ENCODE measurements at regions not wholly inside any gene's neighbourhood (a gene's known extent, or its start where the extent isn't known, plus 50 kb on each side); places are given as distances from the start of the nearest gene placed in this dataset.

DNA sequence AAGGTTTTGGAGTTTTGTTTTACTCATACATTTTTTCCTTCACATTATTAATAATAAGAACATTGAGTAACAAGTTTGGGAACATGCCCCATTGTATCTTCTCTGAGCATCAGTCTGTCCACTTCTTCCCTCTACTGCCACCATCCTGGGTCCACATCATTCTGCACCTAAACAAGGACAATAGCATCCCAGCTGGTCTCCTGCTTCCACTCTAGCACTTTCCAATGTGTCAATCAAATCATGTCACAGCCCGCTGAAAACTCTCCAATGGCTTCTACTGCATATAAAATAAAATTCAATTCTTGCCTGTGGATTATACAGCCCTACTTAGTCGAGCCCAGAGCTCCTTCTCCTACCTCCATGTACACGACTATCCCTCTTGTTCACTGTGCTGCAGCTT lies 66.8 kb upstream of the RBPJ start:
- Histone ChIP-seq H3K23me2 (ENCODE audit: low read depth, low read length) (no peaks in the 10 kb centered on the region), H3K4ac (replicated peaks; ENCODE audit: insufficient read length, low read depth, low read length) (no peak overlapping the region), H2AK5ac (ENCODE audit: low read depth, low read length) (no peak overlapping the region), H4K91ac (replicated peaks; ENCODE audit: insufficient read length, low read length) (no peak overlapping the region), H4K8ac (ENCODE audit: extremely low read depth, insufficient read depth, low read length) (no peak overlapping the region), H2BK120ac (replicated peaks; ENCODE audit: low read depth, low read length) (no peak overlapping the region), H3K4me3 (ENCODE audit: extremely low read depth in 1 of 4, insufficient read depth in 2 of 4, low read depth in 3 of 4, low read length in 4 of 4) (no peak overlapping the region), H3K56ac (replicated peaks; ENCODE audit: insufficient read length, low read depth, low read length) (no peak overlapping the region), H3K23ac (ENCODE audit: insufficient read length) (no peak overlapping the region), H2AFZ (ENCODE audit: low read length) (no peak overlapping the region), H3K79me2 (ENCODE audit: control insufficient read depth in 1 of 2, insufficient read depth in 2 of 2, low read length in 2 of 2) (no peaks in the 10 kb centered on the region), H3K14ac (ENCODE audit: insufficient read length) (no peak overlapping the region), H3K27me3 (replicated peaks in 1 of 4; ENCODE audit: control insufficient read depth in 3 of 4, extremely low read depth in 1 of 4, insufficient read depth in 3 of 4, low read length in 3 of 4) (no peaks in the 10 kb centered on the region), H3K9ac (replicated peaks in 1 of 4; ENCODE audit: extremely low read depth in 1 of 4, low read depth in 3 of 4, low read length in 3 of 4) (no peak overlapping the region), H3K9me3 (ENCODE audit: insufficient read depth in 2 of 2, low read depth in 1 of 2, low read length in 1 of 2) (no peaks in the 10 kb centered on the region), H4K5ac (ENCODE audit: insufficient read length, low read depth, low read length) (no peak overlapping the region), H2BK5ac (ENCODE audit: low read depth, low read length) (no peak overlapping the region), H2BK12ac (ENCODE audit: low read depth, low read length) (no peak overlapping the region), H3K27ac (ENCODE audit: low read depth, low read length) (no peak overlapping the region), H3K79me1 (ENCODE audit: low read depth, low read length) (no peaks in the 10 kb centered on the region), H2BK20ac (ENCODE audit: low read length) (no peak overlapping the region), H3K4me1 (replicated peaks in 1 of 4; ENCODE audit: control insufficient read depth in 3 of 4, insufficient read depth in 4 of 4, low read length in 3 of 4) (no peaks in the 10 kb centered on the region), H3K18ac (ENCODE audit: extremely low read depth, low read length) (no peak overlapping the region), H4K20me1 (replicated peaks in 1 of 2; ENCODE audit: control insufficient read depth in 1 of 2, insufficient read depth in 2 of 2, low read length in 2 of 2) (no peaks in the 10 kb centered on the region), H2BK15ac (ENCODE audit: low read length) (no peak overlapping the region), H3K36me3 (ENCODE audit: control insufficient read depth in 2 of 4, insufficient read depth in 4 of 4, low read length in 3 of 4) (no peaks in the 10 kb centered on the region), H3K4me2 (ENCODE audit: insufficient read depth in 1 of 2, low read depth in 2 of 2, low read length in 2 of 2) (no peak overlapping the region)
- DNase-seq (ENCODE audit: low read depth in 1 of 2, low spot score in 2 of 2) (no peak), FAIRE-seq (no peak)
- CTCF ChIA-PET (ENCODE audit: partially characterized antibody) = interaction anchor here (0.8 kb wide), 1 partner anchor 10 kb away, joined by 5 read pairs; no protein-coding TSS in a partner anchor
- TF ChIP-seq MAFK (IDR thresholded peaks at IDR 0.05; ENCODE audit: low read depth, low read length) (no peak), KDM4A (IDR thresholded peaks at IDR 0.05; ENCODE audit: low read depth, low read length, severe bottlenecking) (no peak), JUND (IDR thresholded peaks at IDR 0.05; ENCODE audit: low read length) (no peak), FOSL1 (IDR thresholded peaks at IDR 0.05; ENCODE audit: insufficient read depth, low read depth, low read length) (no peak), HDAC2 (IDR thresholded peaks at IDR 0.05; ENCODE audit: borderline replicate concordance in 1 of 2, low read depth in 2 of 2, low read length in 2 of 2) (no peak), BCL11A (IDR thresholded peaks at IDR 0.05; ENCODE audit: low read depth in 2 of 2, low read length in 2 of 2) (no peak), HDAC6 (IDR thresholded peaks at IDR 0.05; ENCODE audit: low read depth, low read length) (no peak), CTBP2 (IDR thresholded peaks at IDR 0.05; ENCODE audit: borderline replicate concordance, insufficient read depth, insufficient read length, low read length) (no peak), CEBPB (IDR thresholded peaks at IDR 0.05; ENCODE audit: low read depth, low read length) (no peak), GTF2F1 (IDR thresholded peaks at IDR 0.05; ENCODE audit: borderline replicate concordance, low read depth, low read length) (no peak)
- TF ChIP-seq, protein P1, sequence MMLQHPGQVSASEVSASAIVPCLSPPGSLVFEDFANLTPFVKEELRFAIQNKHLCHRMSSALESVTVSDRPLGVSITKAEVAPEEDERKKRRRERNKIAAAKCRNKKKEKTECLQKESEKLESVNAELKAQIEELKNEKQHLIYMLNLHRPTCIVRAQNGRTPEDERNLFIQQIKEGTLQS (IDR thresholded peaks at IDR 0.05; ENCODE audit: insufficient read depth, low read depth, low read length) = no peak
- WGBS, 2 experiments (ENCODE audit: extremely low coverage in 1 of 2, insufficient coverage in 1 of 2, insufficient read length in 1 of 2, insufficient replicate concordance in 2 of 2, low coverage in 1 of 2, low lambda C conversion rate in 2 of 2, missing lambda C conversion rate in 1 of 2) = 91% methylated on average over 3 of the region's 3 CpGs; no CpG with 5 or more reads in 1 of the 2 experiments
- POLR2A ChIA-PET (ENCODE audit: partially characterized antibody) = no interaction called here

Measured in H1 (cell line).